Hematopoietic multipotent progenitor cell (in vitro differentiated cells): ENCODE measurements at regions not wholly inside any gene's neighbourhood (a gene's known extent, or its start where the extent isn't known, plus 50 kb on each side); places are given as distances from the start of the nearest gene placed in this dataset.
"Not testable (repeated sequence)": the region's sequence is repeated elsewhere in the genome, so short reads cannot be mapped to it uniquely, and the experiment has no call there.

Experiments used
- DNase-seq, 3 donors: peaks; one replicate each; pipeline ENCODE4 v3.0.0-alpha.2; 2011 to 2015; ENCODE audit warnings: low read depth in 2 of 3, low spot score in 2 of 3

DNA sequence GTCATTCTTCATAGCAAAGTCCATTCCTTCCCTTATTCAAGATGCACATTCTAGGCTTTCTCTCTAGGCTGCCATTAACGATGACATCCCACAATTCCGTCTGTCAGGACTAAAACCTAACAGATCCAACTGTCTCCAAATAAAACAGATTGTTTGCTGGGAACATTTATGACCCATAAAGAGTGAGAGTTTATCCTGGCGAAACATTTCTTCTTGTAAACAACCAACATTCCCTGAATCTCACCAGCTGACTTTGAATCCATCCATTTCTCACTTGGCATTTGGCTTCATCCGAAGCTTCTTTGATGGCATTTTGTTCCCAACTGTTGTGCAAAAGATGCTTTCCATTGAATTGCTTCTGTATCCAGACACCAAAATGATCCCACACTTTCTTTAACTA, 93.1 kb downstream of the OLIG3 start:
- no peak for DNase-seq

DNA sequence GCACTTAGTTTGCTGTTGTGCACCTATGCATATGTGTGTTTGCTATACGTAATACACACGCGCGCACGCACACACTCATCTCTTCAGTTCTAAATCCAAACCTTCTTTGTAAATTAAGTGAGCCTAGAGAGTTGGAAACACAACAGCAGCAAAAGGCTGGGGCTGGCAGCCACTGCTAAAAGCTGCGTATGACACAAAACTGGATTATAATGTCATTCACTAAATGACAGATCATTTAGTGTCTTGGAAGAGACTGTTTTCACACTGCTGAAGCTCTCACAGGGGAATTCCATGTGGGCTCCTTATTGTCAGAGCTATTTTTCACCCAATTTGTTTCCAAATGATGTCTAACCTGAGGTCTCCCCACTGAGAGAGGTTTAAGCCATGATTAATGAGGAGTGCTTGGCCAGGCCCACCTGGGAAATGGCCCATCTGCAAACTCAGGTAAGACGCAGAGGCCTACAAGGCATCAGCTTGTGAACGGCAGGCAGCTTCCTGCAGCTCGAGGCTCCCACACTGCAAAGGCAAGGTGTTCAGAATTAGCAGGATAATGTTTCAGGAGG, 94.2 kb downstream of the OLIG3 start:
- no peak for DNase-seq

DNA sequence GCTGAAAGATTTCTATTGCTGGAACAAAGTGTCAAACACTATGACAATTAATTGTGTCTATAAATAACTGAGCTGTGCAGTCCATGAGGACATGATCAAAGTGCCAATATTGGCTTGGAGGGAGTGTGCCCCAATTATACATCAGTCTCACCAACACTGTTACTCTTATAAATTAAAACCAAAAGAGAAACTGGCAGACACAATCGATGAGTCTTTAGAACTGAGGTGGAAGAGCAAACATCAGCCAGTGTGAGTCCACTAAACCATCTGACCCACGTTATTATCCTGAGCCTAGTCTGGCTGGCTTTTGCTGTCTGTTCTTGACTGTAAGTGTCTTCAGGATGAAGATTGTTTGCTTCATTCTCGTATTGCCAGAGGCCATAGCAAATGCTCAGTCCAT, 98.9 kb downstream of the OLIG3 start:
- no peak for DNase-seq

DNA sequence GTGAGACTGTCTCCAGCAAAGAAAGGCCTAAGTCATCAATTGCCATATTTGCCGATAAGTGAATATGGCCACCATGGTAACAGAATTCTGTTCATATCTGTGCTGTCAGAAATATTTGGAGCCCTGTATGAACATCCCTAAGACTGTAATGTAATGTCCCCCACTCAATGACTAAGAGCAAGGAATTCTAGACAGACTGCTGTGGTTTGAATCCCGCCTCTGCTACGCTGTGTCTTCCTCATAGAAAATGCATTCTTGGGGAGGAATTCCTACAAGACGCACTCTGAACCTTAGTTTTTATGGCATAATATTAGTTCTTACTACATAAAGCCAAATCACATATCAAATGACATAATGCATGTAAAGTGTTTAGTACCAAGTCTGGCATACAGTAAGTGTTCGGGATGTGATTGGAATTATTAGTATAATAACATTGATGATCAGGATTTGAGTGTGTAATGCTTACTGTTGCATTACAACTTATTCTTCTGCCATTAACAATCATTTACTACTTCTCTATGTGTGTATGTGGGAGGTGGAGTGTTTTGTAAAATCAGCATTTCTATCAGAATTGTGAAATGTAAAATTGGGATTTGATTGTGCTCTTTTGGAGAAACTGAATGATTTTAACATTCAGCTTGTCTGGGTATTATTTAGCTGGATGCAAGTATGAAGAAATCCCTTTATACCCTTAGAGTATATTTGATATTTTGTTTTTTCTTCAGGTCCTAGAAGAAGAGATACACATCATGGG, 103.0 kb downstream of the OLIG3 start:
- no peak for DNase-seq

DNA sequence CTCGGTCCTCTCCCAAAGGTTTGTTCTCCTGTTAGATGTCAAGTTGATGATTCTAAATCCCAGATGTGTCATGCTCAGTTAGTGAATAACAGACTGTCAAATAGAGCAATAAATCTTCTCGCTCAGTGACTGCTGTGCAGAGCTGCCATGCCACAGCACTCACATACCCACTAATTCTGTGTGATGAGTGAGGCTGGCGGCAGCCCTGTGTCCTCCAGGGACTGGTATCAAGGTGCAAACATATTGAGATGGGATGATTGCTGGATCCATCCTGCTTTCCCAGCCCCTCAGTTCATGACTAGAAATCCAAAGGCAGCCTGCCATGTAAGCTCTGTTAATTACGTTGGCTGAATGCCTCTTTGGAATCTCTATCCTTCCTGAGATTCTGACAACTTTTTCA, 103.9 kb downstream of the OLIG3 start:
- DNase-seq, result no peak

DNA sequence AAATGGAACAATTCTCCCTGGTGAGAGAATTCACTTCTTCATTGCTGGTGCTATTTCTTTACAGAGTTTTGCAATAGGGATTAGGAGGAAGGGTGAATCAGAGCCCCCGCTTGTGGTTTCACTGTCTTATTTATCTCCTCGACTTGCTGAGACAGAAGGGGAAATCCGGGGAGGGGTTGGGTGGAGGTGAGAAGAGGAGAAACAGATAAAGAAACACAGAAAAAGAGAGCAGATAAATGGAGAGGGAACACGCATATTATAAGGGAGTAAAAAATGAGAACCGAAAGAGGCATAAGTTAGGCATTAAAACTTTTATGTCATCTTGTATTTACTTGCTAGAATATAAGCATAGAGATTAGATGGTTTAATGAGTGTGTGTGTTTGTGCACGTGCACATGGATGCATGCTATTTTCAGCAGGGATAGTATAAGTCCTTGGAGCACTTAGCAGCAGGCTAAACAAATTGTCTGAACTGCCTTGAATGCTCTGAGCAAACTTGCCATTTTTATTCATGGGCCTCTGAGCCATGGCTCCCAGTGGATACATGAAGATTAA, 105.0 kb downstream of the OLIG3 start:
- DNase-seq, result peak; percentile 25 to 63 (median 50)

DNA sequence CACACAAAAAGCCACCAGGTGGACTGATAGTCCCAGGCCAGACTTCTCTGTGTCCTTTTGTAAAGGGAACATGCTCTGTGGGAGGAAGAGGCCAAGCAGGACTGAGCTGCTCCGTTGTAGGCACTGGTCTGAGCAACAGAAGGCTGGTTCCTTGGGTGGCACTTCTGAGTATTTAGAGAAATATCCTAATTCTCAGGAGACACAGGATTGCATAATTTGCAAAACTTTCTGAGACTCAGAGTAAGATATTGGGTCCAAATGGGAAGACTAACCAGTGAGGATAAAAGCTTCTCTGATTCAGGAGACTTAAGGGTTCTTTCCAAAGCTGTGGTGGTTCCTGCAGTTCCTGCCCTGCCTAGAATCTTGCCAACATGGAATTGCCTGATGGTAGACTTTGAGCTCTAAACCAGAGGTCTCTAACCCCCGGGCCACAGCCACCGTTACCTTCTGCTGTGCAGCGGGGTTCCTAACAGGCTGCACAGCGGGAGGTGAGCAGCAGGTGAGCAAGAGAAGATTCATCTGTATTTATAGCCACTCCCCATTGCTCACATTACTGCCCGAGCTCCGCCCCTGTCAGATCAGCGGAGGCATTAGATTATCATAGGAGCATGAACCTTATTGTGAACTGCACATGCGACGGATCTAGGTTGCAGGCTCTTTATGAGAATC, 107.0 kb downstream of the OLIG3 start:
- DNase-seq, result no peak

DNA sequence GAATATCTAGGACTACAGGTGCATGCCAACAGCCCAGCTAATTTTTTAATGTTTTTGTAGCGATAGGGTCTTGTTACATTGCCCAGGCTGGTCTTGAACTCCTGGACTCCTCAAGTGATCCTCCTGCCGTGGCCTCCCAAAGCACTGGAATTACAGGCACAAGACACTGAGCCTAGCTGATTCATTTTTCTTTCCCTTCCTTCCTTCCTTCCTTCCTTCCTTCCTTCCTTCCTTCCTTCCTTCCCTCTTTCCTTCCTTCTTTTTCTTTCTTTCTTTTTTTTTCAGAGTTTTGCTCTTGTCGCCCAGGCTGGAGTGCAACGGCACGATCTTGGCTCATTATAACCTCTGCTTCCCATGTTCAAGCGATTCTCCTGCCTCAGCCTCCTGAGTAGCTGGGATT, 110.9 kb downstream of the OLIG3 start:
- DNase-seq, result not testable (repeated sequence)

DNA sequence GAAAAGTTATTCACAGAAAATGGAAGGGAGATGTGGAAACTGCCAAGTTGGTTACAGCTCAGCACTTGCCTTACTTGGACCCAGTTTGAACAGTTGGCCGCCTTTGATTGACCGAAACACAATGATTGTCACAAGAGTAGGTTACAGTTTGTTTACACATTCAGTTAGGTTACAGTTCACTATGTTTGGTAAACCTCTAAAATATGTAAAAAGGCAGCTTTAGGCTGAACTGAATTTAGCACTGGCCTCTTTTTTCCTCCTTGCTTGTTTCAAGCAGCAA, 116.2 kb downstream of the OLIG3 start:
- DNase-seq, result no peak

DNA sequence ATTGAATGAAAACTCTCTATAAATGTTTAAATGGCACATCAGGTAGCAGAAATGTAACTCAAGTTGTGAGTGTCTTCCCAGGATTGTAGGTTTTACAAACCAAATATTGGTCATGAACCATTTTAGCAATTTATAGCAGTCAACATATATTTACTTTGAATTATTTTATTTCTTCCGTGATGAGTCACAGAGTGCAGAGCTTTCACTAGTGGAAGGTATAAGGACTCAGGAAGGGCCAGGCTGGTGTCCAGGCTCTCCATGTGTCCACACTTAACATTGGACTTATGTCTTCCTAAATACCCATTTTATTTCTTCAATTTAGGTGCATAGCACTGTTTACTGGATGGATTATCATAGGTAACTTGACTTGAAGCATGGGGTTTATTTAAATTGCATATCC, 120.9 kb downstream of the OLIG3 start:
- no peak for DNase-seq

DNA sequence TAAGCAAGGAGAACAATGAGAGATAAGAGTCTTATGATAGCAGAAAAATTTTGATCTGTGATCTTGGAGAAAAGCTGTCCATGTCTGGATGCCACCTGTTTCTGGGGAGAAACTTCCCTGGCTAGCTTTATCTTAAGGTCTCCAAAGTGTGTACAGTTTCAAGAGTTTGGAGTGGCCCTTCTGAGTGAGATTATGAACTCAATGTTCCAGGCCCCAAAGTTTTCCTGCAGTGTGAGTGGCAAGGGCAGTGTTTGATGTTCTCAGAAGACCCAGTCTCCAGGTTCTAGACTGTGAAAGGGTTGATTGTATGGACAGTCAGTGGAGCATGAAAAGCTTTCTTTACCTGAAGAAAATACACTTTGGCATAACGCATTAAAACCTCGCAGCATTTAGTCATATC, 121.7 kb downstream of the OLIG3 start:
- no peak for DNase-seq

DNA sequence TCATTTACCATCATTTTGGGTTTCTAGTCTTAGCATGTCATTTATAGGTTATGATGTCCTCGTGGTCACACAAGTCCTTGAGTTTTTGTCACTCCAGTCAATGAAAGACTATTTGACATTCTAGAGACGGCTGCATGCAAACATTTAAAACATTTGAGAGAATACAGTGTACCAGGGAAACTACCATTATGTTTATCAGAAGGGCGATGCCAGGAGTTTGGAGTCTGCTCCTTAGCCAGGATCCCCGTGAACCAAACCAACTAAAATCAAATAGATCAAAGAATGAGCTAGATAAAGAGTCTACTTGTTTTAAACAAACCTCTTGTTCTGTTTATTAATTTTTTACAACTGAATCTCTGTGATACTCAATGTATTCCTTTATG, 122.6 kb downstream of the OLIG3 start:
- DNase-seq, result no peak

DNA sequence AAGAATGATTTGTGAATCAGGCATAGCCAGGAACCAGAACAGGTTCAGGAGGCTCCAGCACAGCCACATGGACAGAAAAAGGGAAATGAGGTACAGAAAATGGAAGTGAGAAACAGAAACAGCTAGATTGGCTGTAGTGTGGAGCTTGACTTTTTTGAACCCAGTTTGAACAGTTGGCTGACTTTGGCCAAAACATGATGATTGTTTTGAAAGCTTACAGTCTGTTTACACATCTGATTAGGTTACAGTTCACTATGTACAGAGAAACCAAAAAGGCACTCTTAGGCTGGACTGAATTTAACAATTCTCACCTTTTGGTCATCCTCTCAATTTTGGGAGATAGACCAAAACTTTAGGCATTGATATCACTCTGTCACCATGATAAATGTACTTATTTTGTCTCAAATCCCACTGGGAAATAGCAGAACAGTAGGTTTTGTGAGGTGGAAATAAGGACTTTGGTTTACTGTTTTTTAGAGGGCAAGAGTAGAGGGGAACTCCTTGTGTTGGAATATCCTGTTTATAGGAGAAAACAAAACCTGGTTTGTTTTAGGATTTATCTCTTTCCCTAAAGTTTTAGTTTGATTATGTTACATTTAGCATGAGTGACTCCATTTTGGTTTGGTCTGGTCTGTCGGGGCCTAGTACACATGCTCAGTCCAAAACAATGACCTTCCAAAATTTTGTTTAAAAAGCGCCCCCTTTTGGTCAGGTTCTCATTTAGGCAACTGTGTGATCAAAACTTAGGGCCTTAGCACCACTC, 123.1 kb downstream of the OLIG3 start:
- DNase-seq, result no peak

DNA sequence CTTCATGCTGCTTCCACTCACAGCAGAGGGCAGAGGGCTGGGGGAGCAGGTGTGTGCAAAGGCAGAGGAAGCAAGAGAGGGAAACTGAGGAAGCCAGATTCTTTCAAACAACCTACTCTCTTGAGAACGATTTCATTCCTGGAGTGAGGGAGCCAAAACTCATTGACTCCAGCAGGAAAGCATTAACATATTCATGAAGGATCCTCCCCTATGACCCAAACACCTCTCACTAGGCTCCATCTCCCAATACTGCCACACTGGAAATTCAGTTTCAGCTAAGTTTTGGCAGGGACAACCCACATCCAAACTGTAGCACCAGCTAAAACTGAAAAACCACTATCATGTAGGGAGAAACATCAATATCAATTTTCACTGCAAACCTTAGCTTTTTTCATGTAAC, 125.1 kb downstream of the OLIG3 start:
- DNase-seq, result no peak

DNA sequence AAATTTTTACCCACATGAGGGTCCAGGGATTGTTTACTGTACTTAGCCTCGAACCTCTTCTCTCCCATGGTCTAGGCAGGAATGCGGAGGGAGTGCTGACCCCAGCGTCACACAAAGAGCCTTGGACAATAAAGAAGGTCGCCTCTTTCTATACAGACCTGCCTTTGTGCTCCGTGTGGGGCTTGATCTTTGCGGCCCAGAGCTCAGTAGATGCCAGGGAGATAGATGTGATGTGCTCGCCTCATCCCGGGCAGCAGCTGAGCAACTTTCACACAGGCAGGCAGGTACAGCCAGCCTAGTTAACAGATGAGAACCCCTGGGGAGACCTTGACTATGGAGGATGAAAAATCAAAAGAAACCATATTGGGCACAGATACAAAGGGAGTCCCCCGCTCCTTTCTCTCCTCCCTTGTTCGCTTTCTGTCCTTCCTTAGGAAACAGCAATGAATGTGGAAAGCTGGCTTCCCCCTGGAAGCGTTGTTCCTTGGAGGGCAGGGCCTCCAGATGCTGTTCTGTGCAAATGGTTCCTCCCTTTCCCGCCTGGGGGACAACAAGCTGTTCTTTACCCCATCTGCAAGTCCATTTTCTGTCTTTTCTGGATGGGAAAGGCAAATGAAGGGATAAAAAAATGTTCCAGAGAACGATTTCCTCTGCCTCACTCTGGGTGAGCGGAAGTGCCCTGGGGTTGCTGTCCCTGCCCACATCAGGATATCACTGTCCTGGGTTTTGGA, 128.3 kb downstream of the OLIG3 start:
- no peak for DNase-seq

DNA sequence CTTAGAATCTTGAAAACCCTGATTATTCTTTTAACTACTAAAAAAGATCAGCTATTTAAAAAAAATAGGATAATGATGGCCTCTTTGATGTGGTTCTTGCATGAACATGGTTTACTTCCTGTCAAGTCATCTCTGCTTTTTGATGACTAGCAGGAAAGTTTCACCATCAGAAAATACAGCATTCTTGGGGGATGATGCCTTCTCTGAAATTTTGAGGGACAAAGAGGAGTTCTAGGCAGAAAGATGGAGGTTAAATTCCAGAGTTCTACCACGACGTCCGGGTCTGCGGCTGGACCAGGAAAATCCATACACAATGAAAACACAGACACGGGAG, 130.4 kb downstream of the OLIG3 start:
- no peak for DNase-seq

DNA sequence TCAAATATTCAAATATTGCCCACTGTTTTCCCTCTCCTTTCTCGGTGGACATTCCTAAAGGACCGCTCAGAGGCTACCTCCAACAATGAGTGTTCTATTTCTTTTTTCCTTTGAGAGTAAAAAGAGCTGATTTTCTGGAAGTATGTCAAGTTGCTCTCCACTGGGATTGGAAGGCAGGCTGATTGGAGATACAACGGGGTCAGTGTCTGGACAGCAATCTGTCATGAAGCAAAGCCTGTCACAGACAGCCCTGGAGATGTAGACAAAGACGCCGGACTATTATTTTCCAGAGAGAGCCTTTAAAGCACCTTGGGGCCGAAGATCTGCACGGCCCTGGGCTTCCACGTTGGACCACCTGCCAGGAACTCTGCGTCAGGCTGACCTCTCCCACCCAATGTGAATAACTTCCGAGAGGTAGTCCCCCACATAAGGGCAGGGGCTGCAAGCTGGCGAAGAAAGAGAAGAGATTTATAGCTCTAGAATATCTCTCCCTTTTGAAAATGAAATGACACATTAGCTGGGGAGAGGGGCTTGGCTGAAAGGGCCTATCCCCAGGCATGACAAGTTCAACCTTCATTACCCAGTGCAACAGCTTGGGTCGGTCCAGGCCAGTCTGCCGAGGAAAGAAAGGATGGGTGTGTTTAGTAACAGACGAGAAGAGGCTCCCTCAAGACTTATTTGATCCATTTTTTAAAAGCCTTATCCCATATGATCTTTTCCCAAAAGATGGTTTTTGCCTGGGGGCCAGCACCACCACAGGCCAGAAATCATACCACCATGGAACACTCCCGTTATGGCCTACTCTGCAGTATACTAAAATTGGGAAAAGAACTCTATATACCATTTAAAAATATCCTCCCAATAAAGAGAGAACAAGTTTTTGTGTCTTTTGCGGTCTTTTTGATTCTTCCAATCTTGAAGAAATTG, 131.1 kb downstream of the OLIG3 start:
- no peak for DNase-seq

DNA sequence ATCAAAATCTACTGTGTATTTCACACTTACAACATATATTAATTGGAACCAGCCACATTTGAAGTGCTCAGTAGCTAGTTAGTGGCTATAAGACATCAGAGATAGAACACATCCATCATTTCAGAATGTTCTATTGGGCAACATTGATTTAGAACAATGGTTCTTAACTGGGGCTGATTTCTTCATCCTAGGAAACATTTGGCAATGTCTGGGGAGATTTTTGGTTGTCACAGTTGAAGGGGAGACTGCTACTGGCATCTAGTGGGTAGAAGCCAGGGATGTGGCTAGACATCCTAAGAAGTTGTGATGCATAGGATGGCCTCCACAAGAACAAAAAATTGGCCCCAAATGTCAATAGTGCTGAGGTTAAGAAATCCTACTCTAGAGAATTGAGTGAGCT, 132.5 kb downstream of the OLIG3 start:
- no peak for DNase-seq

DNA sequence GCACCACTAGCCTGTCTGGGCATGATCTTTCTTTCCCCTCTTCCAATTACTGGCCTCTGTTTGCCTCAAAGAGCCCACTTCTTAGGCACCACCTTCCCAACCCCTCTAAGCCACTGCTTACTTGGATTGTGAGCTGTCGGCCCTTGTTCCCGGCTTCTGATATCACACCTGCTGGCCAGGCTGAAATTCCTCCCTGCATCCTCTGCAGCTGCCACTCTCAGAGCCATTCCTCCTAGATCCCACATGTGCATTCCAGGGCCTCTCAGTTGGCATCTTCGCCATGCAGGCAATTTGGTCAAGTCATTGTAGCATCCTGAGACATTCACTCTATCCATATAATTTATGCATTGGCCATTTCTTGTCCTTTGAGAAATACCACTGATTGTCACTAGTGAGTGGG, 135.9 kb downstream of the OLIG3 start:
- no peak for DNase-seq

DNA sequence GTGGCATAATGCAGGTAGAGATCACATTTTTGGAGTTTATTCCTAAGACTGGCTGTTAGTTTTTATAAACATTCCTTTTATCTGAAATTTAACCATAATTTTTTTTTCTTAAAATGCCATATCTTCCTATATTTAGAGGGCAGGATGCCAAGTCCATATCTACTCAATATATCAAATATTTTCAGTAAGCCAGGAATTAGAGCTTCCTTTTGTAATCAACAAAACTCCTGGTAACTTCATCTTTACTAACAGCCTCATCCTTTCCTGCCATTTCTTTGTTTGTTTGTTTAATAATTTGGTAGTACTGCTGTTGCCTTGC, 136.3 kb downstream of the OLIG3 start:
- DNase-seq, result no peak
